NCI-H774 (cell line): ENCODE measurements at regions not wholly inside any gene's neighbourhood (a gene's known extent, or its start where the extent isn't known, plus 50 kb on each side); places are given as distances from the start of the nearest gene placed in this dataset.
"Not testable (repeated sequence)": the region's sequence is repeated elsewhere in the genome, so short reads cannot be mapped to it uniquely, and the experiment has no call there.

Experiments
- DNase-seq: peaks from one replicate; lab custom pipeline; 2025; lab: John Stamatoyannopoulos, UW

DNA sequence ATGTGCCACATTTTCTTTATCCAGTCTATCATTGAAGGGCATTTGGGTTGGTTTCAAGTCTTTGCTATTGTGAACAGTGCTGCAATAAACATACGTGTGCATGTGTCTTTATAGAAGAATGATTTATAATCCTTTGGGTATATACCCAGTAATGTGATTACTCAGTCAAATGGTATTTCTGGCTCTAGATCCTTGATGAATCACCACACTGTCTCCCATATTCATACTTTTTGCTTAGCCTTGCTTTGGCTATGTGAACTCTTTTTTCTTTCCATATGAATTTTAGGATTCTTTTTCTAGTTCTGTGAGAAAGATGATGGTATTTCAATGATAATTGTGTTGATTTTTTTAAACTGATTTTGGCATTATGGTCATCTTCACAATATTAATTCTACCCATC lies 530.1 kb downstream of the SLC6A15 start:
- not testable (repeated sequence) for DNase-seq

DNA sequence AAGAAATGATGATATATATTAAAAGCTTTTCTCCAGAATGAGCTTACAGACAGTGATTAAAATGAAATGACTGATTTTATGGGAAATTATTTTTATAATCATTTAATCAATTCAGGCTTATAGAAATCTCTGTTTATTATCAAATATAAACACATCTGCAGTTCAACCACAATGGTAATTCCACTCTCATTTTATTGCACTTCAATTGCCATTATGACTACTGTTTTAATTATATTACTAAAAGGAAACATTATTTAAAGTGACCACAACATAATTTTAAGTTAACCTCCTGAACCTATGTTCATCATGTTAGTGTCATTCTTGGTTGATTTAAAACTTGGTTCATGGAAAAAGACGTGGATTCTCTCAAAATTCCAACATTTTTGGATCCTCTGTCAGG lies 536.3 kb downstream of the SLC6A15 start:
- no peak for DNase-seq

DNA sequence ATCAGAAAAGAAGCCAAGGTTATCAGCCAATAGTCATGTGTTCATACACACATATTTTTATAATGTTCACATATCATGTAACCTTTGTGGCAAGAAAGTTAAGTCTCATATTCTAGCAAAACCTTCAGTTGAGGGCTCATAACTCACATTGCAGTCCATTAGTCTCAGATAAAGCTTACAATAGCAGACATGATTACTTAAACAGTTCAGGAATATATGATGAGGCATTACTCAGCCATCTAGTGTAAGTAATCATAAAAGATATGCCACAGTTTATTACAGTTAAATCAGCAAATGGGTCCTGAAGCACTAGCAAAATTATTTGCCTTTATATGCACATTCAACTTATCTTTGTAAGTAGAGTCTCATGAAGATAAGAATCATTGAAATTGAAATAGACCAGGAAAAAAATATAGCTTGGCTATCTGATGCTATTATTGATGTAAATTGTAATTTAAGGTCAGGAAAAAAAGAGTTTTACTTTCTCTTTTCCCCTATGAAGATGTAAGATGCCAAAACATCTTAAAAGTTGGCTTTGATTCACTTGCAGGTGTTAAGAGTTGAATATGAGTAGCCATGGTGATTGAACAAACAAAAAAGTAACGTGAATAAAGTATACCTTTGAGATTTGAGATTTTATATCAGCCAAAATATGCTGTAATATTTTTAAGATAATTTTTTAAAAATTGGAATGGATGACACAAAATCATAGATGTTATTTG lies 537.0 kb downstream of the SLC6A15 start:
- DNase-seq: no peak

DNA sequence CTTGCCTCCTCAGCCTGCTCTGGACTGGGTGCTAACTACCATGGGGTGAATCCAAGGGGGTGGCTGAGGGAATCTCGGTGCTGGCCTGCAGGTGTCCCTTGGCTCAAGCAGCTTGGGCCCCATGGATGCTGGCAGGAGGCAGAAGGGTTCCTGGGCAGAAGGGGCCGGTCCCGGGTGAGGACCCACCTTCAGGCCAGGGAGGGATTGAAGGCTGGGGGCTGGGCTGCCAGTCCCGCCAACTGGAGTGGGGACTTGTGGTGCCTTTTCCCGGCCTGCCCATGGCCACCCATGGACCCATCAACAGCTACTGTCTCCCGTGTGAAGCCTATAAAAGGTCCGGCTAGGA lies 550.1 kb downstream of the SLC6A15 start:
- DNase-seq: no peak

DNA sequence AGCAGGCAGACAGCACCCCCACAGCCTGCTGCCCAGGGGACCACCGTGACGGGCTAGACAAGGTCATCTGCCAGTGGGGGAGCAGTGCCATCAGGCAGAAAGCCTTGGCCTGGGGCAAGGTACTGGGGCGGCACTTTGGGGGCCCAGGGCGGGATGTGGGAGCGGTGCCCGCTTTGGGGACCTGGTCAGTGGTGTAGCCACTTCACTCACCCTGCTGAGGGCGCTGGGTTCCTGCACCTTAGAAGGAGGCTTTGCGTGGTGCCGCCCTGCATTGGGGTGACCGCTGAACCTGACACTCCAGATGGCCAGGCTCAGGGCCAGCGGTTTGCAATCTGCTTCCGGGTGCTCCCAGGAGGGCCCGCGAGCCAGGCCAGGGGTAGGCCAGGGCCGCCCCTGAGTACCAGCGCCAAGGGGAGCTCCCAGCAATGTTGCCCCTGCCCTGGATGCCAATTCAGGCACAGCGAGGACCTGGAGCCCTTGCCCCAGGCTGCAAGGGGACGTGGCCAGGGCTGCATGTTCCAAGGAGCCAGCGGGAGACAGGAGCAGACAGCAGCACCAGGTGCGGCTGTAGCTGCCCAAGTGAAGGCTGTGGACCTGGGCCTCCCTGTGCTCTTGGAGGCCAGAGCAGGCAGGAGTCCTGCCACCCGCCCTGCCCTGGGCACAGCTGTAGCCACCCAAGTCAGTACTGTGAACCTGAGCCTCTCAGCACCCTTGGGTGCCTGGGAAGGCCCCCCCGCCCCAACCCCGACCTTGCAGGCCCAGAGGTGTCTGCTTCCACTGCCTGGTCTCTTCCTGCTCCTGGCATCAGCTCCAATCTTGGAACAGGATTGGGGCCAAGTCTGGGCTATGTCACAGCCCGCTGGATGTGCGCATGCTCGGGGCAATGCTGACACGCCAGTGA lies 550.7 kb downstream of the SLC6A15 start:
- DNase-seq: no peak

DNA sequence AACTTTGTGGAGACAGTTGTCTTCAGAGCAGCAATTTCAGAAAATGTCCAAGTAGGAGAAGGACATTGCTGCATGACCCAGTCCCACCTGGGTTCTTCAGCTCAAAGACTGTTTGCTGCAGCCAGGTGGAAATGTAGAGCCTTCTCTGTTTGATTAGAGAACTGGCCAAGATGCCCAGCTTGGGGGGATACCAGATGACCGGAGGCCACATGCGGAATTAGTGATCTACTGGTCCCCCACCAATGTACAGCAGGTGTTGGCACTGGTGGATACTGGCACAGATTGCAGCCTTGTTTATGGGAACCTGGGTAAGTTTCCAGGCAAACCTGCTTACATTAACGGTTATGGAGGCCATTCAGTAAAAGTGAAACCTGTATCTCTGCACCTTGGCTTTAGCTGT lies 555.3 kb downstream of the SLC6A15 start:
- no peak for DNase-seq

DNA sequence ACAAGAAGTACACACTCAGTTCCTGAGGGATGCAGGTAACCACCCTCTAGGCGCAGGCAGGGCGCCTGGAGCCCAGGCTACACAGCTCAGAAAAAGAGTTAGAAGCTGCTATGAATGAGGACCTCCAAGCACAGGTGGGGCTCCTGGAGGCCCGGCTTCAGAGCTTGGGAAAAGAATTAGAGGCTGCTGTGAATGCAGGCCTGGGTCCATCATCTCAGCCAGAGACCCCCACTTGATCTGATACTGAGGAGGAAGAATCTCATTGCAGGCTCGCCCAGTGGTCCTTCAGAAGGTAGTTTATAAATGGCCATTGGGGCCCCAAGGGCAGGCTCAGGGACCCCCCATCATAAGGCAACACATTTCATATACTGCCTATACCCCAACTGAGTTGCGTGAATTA lies 556.4 kb downstream of the SLC6A15 start:
- DNase-seq: no peak

DNA sequence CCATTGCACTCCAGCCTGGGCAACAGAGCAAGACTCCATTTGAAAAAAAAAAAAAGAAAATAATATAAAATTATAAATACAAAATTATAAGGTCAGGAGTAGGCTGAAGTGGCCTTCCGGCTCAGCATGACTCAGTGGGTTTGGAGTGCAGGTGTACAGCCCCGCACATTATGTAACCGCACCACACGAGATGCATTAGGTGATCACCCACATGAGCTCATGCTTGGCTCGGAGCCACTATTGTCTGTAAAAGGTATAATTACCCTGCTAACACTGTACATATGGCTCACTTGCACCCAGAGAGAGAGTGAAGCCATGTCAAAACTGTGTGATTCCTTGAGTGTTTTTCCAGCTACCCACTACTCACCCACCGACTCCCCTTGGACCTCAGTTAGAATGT lies 557.0 kb downstream of the SLC6A15 start:
- DNase-seq: no peak

DNA sequence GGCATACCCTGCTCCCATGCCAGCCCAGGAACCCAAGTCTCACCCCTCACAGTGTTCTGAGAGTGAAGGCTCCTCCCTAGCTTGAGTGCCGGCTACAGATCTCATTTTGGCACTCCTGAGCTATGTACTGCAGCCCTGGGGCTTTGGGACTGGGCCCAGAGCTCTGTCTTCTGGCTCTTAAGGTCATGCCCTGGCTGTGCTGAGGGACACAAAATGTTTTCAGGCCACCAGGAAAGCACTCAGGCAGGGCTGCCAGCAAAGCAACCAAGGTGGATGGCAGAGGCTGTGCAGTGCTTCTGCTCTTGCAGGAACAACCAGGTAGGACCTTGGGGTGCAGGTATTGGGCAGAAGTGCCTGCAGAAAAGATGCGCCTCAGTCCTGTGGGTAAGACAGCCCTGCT lies 564.0 kb downstream of the SLC6A15 start:
- DNase-seq: no peak

DNA sequence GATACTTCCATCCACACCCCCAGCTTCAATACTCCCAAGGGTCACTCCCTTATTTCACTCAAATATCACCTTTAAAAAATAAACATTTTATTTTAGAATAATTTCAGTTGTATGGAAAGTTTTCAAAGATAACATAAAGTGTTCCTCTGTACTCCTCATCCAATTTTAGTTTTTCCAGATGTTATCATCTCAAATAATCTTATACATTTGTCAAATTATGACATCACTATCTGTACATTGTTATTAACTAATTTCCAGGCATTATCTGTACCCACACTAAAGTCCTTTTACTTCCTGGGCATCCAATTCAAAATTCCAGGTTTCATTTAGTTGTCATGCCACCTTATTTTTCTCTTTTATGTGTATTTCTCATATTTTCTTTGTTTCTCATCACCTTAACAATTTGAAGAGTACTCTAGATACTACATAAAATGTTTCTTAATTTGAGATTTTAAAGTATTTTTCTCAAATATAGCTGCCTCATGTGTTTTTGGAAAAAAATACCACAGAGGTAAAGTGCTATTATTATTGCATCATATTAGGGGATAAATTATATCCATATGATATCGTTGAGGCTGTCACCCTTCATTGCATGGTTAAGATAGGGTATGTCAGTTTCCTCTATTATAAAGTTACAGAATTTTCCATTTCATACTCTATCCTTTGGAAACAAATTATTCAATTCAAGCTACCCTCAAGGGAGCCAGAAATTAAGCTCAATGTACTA lies 571.0 kb downstream of the SLC6A15 start:
- DNase-seq: no peak

DNA sequence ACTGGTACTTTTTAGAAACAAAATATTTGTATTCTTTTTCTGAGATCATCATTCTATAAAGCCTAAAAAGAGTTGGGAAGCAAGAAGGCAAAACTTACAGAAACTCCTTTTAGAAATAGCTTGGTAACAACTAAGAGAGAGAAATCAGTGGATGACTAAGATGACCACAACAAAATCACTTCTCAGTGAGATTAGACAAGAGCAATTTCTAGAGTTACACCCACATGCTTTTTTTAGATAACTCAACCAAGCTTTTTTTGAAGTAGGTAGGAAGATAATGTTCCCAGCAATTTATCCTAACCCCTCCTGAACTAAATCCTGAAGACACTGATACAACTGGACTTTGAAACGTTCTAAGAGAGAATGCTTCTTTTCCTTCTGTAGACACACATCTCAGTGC lies 576.4 kb downstream of the SLC6A15 start:
- DNase-seq: no peak

DNA sequence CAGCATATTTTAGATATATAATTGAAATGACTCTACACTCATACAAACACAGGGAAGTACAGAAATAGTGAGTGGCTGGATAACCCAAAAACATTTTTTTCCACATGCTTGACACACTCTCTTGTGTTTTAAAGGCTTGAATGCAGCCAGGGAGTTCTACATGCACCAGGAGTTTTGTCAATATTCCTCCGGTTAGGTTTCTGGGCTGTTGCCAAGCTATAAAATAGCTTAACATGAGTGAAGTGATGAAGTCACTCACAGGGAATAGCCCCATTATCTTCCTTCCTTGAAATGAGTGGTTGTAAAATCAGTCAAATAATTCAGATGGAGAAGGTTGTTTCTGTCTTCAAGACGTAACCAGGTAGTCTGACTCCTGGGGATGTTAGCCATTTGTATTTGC lies 582.7 kb downstream of the SLC6A15 start:
- peak; percentile 8 for DNase-seq

DNA sequence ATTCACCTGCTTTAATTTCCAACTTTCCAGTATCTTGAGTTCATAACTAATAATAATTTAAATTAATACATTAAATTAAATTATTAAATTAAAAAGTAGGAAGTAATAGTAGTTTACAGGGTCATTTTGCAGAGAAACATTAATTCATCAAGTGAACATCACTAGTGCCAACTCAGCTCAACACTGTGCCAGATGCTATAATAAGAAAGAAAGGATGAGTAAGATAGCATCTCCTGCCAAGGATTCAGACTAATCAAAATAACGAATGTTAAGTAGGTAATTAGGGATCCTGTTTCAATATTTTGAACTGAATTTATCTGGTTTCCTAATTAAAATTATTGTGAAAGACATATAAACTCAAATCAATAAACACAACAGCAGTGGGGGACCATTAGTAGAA lies 596.7 kb downstream of the SLC6A15 start:
- DNase-seq: no peak

DNA sequence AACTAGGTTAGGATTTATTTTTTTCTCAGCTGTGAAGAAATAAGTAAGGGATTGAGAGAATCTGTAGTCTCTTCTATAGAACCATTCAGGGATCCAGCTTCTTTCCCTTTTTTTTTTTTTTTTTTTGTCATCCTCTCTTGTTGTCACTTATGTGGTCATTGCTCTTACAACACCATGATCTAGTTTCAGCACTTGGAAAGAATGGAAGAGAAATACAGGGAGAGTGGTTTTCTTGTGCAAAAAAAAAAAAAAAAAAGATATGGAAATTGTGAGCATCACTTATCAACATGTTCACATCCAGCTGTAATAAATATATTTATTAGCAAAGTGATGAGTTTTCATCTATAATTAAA lies 599.3 kb downstream of the SLC6A15 start:
- no peak for DNase-seq

DNA sequence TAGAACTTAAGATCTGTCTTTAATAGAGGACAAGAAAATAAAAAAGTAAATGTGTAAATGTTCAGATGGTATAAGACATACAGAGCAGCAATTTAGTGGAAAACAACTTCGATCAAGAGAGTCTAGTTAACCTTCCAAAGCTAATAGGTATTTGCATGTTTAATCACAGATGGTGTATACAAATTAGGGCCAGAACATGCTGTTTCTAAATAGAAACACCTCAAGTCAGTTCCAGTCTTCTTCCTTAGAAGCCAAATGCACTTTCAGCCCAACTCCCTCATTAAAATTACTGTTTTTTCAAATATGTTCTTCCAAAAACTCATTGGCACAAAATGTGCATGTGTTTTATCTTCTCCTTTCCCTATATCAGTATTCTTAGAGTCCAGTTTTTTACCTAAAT lies 604.4 kb downstream of the SLC6A15 start:
- no peak for DNase-seq

DNA sequence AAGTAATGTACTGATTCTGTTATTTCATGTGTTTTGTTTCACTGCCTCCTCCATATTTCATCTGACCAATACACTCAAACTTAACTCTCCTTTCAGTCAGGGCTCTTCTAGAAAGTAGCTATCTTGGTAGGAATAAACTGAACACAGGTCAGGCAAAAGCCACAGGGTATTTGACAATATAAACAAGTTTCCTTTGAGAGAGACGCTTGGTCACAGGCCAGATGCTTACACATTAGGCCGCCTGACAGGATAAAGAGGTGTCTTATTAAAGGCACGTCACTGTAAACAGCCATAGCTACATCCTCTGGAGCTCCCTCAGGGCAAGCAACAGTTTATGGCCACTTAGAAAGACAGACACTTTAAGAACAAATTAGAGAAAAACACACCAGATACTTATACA lies 607.5 kb downstream of the SLC6A15 start:
- DNase-seq: no peak

DNA sequence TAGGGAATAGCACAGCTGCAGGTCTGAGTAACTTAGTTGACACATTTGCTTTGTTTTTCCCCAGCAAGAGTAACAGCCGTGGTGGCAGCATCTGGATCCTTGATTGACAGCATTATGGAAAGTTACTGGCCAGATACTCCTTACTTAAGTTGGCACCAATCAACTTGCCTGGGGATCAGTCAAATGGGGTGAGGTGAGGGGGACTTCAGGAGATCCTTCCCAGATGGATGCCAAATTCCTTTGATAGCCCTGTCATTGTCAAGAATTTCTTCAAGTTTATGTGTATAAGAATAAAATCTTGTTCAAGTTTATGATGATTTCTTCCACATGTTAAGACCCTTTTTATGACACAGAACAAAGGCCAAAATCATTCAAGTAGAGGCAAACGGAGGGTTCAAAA lies 618.4 kb downstream of the SLC6A15 start:
- no peak for DNase-seq

DNA sequence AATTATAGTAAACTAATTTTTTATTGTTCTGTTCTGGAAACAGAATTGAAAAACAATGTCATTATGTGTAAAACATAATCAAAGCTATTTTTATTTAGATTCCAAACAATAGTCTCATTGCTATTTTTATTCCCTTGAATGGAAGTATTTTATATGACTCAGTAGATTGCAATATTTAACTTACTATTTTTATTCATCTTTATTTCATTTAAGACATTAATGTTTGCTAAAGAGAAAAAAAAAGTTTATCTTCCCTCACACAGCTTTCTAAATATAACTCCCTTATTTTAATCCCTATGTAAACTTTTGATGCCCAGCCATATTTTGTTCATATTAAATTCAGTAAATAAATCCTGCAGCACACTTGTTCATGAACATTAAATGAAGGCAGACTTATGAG lies 622.4 kb downstream of the SLC6A15 start:
- no peak for DNase-seq

DNA sequence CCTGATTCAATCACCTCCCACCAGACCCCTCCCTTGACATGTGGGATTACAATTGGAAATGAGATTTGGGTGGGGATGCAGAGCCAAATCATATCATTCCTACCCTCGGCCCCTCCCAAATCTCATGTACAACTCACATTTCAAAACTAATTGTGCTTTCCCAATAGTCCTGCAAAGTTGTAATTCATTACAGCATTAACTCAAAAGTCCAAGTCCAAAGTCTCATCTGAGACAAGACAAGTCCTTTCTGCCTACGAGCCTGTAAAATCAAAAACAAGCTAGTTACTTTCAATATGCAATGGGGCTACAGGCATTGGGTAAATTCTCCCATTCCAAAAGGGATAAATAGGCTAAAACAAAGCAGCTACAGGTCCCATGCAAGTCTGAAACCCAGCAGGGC lies 634.6 kb downstream of the SLC6A15 start:
- DNase-seq: no peak

DNA sequence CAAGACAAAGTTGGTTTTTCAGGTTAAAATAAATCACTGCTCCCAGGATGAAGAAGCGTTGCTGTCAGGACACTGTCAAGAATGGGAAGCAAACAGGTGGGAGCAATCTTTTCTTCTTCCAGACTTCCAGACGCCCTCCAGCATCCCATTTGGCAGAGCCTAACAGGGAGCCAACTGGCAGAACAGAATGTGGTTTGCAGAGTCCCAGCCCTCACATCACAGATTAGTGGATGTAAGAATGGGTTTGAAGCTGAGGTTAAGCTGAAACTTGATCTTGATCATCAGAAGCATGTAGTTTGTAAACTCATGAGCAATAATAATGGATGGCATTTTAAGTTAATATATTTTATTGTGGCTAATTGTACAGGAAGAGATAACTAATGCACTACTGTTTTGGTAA lies 636.4 kb downstream of the SLC6A15 start:
- DNase-seq: no peak

DNA sequence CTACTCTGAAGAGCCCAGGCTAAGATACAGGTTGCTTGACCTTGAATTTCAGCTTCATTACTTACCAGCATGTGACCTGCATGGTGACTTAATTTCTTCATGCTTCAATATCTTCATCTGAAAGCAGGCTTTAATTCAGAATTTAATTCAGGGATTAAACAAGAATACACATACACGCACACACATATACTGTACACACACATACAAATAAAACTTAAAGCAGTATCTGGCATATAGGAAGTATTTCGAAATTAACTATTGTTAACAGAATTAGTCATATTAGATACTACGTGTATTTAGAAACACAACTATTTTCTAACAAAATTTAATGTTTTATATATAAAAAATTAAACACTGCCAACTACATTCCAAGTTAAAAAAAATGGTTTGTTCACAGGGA lies 640.3 kb downstream of the SLC6A15 start:
- no peak for DNase-seq

DNA sequence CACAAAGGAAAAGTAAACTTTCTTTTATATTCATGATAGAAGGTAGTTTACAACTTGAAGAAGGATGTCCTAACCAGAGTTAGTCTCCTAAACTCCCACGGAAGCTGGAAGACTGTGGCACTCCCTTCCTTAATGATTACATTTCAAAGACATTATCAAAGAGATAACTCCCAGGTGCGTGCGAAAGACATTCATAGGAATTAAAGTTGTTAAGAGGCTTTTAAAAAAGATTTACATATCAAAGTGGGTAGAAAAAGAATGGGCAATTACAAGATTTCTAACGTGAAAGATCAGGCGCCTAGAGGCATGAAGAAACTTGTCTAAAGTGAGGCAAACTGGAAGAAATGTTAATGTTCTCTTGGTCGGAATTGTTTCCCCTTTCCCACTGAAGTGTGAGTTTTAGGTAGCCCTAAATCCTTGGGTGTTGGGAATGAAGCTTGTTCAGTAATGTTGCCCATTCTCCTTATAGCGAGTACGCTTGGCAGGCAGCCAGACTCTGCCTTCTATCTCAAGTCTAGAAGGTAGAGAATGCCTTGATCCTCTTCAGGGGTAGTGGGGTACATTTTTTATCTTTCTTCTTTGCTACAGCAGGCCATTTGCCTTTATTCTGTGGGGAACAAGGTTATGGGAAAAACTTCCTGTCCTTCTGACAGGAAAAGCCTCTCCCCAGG lies 642.0 kb downstream of the SLC6A15 start:
- no peak for DNase-seq

DNA sequence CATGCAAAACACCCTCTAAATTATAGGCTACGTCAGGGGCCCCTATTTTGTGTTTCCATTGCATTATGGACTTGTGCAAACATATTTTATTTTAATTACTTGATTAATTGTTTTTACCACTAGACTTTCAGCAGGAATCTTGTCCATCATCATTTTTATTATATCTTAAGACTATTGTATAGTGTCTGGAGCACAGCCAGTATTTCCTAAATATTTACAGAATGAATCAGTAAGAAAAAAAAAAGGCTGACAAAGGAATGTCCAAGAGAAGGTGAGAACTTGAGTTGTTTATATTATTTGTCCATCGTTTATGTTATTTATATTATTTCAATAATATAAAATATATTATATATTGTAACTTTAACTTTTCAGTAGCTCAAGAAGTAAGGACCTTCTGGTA lies 664.7 kb downstream of the SLC6A15 start:
- no peak for DNase-seq
